Stomach (tissue), 8 donors: ENCODE measurements at regions not wholly inside any gene's neighbourhood (a gene's known extent, or its start where the extent isn't known, plus 50 kb on each side); places are given as distances from the start of the nearest gene placed in this dataset.

ENCODE experiments used
- DNase-seq, 2 donors: peaks; one replicate each; pipeline versions ENCODE4 v3.0.0 to v3.0.0-alpha.2; 2013 to 2019
- H3K27ac ChIP-seq, 5 donors: fragments of 200-600 bp in 4 of 5; sonication (generic) in 4 of 5; one replicate each; pipeline ENCODE4 v1.5.1; 2013 to 2019; ENCODE audit warnings: mild to moderate bottlenecking in 1 of 5, moderate library complexity in 1 of 5
- H3K27me3 ChIP-seq, 3 donors: fragments of 200-600 bp; sonication (generic); one replicate each; pipeline ENCODE4 v1.5.1; 2017 to 2019; ENCODE audit warnings: mixed run types in 1 of 3
- H3K36me3 ChIP-seq, 4 donors: fragments of 200-600 bp; sonication (generic); 1 replicate in 3 of 4; 2 replicates in 1 of 4; pipeline ENCODE4 v1.5.1; 2016 to 2019
- H3K4me1 ChIP-seq, 4 donors: fragments of 200-600 bp; sonication (generic); one replicate each; pipeline ENCODE4 v1.5.1; 2016 to 2019
- H3K4me3 ChIP-seq, 4 donors: fragments of 200-600 bp; sonication (generic) in 3 of 4; one replicate each; pipeline ENCODE4 v1.5.1; 2016 to 2019; ENCODE audit warnings: mild to moderate bottlenecking in 1 of 4
- H3K9me3 ChIP-seq, 4 donors: fragments of 200-600 bp; sonication (generic); one replicate each; pipeline ENCODE4 v1.5.1; 2016 to 2019
- EP300 ChIP-seq: sonication (generic); formaldehyde crosslinking; IDR thresholded peaks from one replicate; pipeline ENCODE4 v1.6.1; 2017; ENCODE audit warnings: antibody characterized with exemption
- POLR2A ChIP-seq, 4 donors: fragments of 450-650 bp; IDR thresholded peaks; one replicate each; pipeline ENCODE4 v1.6.1; 2016; ENCODE audit warnings: antibody characterized with exemption in 4 of 4, control low read depth in 2 of 4, mild to moderate bottlenecking in 1 of 4, moderate library complexity in 1 of 4
- POLR2AphosphoS5 ChIP-seq, 3 donors: sonication (generic); formaldehyde crosslinking; IDR thresholded peaks; one replicate each; pipeline ENCODE4 v1.6.1; 2016; ENCODE audit warnings: antibody characterized with exemption in 3 of 3
- WGBS, 5 donors: extraction: QIAGEN DNeasy Blood & Tissue Kit in 3 of 5; methylation state at CpG; one replicate each; pipeline versions ENCODE4 v1.1.5 to v1.1.7; 2013 to 2018; 5-methylcytosine and 5-hydroxymethylcytosine counted together
- intact Hi-C: fragments of 100-400 bp; cut with DNase I; formaldehyde crosslinking; loops from one replicate; pipeline ENCODE4 v1.15.1; 2023; ENCODE audit warnings: low total_unique reads
- TF ChIP-seq, protein P1 (sequence below), 7 experiments: fragments of 450-650 bp in 4 of 7; fragments of 200-600 bp in 3 of 7; sonication (generic) in 3 of 7; IDR thresholded peaks; one replicate each; pipeline ENCODE4 v1.5.1; 2016 to 2019; ENCODE audit warnings: antibody characterized with exemption in 7 of 7, control low read depth in 2 of 7, mild to moderate bottlenecking in 1 of 7
- donor health status: healthy with polysubstance abuse.
- donor health status: Bipolar disorder and iron deficiency.
- donor health status: healthy.

DNA sequence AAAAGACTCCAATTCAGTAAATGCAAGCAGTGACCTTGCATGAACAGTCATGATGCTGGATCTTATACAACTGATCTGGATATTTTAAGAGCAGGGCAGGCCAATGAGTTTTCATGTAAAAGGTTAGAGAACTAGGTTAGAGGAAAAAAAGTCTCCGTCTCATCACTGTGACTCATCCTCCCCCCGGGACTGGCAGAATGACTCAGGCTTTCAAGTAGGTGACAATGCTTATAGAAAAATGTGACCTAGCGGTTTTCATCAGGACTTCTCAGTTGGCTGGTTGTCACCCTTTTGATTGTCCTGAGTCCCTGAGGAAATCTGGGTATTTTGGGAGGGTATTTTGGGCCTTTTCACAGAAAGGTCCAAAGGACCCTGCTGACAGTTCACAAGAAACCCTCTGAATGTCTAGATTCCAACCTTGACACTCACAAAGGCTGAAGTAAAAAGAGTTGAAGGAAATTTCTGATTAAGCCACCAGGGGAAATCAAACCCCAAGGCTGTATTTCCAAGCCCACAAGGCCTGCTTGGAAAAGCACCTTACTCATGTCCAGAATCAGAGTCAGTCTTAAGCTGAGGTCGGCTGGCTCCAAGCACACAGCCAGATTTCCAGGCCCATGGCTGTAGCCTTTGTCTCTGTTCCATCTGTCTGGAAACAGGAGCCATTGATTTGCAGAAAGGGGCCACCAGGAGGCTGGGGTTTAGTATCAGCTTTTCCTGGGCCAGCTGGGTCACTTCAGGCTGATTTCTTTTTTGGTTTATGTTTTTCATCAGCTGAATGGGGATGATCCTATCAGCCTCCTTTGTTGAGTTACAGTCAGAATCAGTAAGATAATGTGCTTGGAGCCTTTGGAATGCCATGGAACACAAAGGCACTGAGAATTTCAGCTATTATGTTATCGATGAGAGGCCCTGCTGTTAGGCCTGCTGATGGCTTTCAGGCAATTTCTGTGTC, 226.4 kb upstream of the HABP2 start:
- 47 to 70% (median 57%) methylated on average over 5 of the region's 5 CpGs for WGBS, 5 donors
- Histone ChIP-seq H3K27ac (peak overlapping the region in 3 of 5 donors; percentile 14 to 50 (median 47)), H3K4me1 (no peaks in the 10 kb centered on the region), H3K9me3 (no peaks in the 10 kb centered on the region), H3K27me3 (no peaks in the 10 kb centered on the region), H3K36me3 (no peaks in the 10 kb centered on the region), H3K4me3 (no peak overlapping the region)
- intact Hi-C loops, result no loop called here
- peak in 1 of 3 donors; percentile 26 for TF ChIP-seq POLR2AphosphoS5 (IDR thresholded peaks at IDR 0.05)
- TF ChIP-seq, protein P1, sequence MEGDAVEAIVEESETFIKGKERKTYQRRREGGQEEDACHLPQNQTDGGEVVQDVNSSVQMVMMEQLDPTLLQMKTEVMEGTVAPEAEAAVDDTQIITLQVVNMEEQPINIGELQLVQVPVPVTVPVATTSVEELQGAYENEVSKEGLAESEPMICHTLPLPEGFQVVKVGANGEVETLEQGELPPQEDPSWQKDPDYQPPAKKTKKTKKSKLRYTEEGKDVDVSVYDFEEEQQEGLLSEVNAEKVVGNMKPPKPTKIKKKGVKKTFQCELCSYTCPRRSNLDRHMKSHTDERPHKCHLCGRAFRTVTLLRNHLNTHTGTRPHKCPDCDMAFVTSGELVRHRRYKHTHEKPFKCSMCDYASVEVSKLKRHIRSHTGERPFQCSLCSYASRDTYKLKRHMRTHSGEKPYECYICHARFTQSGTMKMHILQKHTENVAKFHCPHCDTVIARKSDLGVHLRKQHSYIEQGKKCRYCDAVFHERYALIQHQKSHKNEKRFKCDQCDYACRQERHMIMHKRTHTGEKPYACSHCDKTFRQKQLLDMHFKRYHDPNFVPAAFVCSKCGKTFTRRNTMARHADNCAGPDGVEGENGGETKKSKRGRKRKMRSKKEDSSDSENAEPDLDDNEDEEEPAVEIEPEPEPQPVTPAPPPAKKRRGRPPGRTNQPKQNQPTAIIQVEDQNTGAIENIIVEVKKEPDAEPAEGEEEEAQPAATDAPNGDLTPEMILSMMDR (IDR thresholded peaks at IDR 0.05), result no peak
- peak in 1 of 2 donors; percentile 20 for DNase-seq

DNA sequence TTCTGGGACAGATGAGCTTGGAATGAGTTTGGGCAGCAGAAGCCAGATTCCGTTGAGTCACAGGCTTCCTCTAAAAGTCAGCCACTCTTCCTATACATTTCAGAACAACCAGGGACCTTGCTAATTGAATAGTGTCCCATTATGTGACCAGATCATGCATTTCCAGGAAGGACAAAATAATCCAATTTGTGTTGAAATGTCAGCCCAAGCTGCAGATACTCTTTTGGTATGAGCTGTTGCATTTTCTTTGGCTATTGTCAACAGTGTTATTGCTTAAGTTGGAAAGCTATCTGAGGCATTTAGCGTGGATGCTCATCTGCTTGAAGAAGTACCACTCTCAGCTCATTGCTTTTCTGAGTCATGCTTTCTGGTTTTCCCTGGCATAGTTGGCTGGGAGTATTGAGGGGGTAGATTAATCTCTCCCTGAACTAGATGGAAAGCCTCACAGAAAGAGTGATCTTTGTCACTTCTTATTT, 223.7 kb upstream of the HABP2 start:
- Histone ChIP-seq H3K27me3 (no peaks in the 10 kb centered on the region), H3K9me3 (no peaks in the 10 kb centered on the region), H3K4me1 (no peaks in the 10 kb centered on the region), H3K4me3 (no peak overlapping the region), H3K27ac (no peak overlapping the region), H3K36me3 (no peaks in the 10 kb centered on the region)
- no peak for DNase-seq
- WGBS, 5 donors, result 63 to 82% (median 72%) methylated on average over 2 of the region's 2 CpGs
- TF ChIP-seq, protein P1 (IDR thresholded peaks at IDR 0.05), result no peak
- TF ChIP-seq POLR2AphosphoS5 (IDR thresholded peaks at IDR 0.05) (peak in 1 of 3 donors; percentile 41), EP300 (no peak), POLR2A (IDR thresholded peaks at IDR 0.05) (no peak)
- intact Hi-C loops, result no loop called here

DNA sequence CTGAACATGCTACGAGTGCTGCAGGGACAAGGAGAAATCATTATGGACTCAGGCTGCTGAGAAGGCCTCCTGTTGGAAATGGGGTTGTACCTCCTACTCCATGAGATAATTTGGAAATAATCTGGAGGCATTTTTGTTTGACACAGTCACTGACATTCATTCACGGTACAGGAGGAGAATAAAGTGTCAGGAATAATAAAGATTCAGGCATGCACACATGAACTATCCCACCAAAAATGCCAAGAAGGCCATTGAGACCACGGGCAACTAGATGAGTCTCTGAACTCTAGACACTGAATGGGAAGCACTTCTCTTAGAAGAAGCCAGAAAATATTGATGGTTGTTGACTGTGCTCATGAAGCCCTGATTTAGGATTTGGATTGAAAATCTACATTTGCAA, 220.9 kb upstream of the HABP2 start:
- H3K9me3 ChIP-seq, result no peaks in the 10 kb centered on the region
- no peak overlapping the region for H3K27ac ChIP-seq
- DNase-seq, result no peak
- H3K4me3 ChIP-seq, result no peak overlapping the region
- intact Hi-C loops, result no loop called here
- H3K27me3 ChIP-seq, result no peaks in the 10 kb centered on the region
- TF ChIP-seq POLR2A (IDR thresholded peaks at IDR 0.05) (no peak), EP300 (no peak), POLR2AphosphoS5 (IDR thresholded peaks at IDR 0.05) (no peak)
- TF ChIP-seq, protein P1 (IDR thresholded peaks at IDR 0.05), result no peak
- H3K4me1 ChIP-seq, result no peaks in the 10 kb centered on the region
- 80 to 93% (median 92%) methylated on average over 3 of the region's 3 CpGs for WGBS, 5 donors
- H3K36me3 ChIP-seq, result no peaks in the 10 kb centered on the region

DNA sequence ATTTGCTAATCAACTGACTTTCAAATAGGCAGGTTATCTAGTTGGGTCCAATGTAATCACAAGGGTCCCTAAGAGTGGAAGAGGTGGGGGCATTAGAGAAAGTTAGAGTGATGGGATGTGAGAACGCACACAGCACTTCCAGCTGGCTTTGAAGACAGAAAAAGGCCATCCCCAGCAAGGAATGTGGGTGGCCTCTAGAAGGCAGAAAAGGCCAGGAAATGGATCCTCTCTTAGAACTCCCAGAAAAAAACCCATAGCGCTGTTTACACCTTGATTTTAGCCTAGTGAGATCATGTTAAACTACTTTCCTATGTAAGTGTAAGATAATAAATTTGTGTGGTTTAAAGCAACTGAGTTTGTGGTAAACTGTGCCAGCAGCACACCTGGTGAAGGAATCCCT, 219.5 kb upstream of the HABP2 start:
- intact Hi-C loops, result no loop called here
- Histone ChIP-seq H3K36me3 (no peaks in the 10 kb centered on the region), H3K4me3 (no peak overlapping the region), H3K27ac (no peak overlapping the region), H3K9me3 (no peaks in the 10 kb centered on the region), H3K4me1 (no peaks in the 10 kb centered on the region), H3K27me3 (no peaks in the 10 kb centered on the region)
- no peak for DNase-seq
- TF ChIP-seq, protein P1 (IDR thresholded peaks at IDR 0.05), result peak in 1 of 7 experiments; percentile 8
- no peak for TF ChIP-seq POLR2A (IDR thresholded peaks at IDR 0.05)
- 68 to 83% (median 81%) methylated on average over 2 of the region's 2 CpGs for WGBS, 5 donors
